Activated gamma-delta T cell treated with Interleukin-2 at 50 U/mL for 16 hours (primary cell): ENCODE measurements at regions not wholly inside any gene's neighbourhood (a gene's known extent, or its start where the extent isn't known, plus 50 kb on each side); places are given as distances from the start of the nearest gene placed in this dataset.
"Not testable (repeated sequence)": the region's sequence is repeated elsewhere in the genome, so short reads cannot be mapped to it uniquely, and the experiment has no call there.

Source experiments
- DNase-seq: peaks from one replicate; pipeline ENCODE4 v3.0.0-alpha.2; 2020

GRCh38 chr13:79973533-79973963 is 367.4 kb downstream of the SPRY2 start:
- no peak for DNase-seq

- no peak for DNase-seq
Measured at GRCh38 chr13:79972066-79972569, 368.8 kb downstream of the SPRY2 start.

GRCh38 chr13:79966493-79966895 is 374.4 kb downstream of the SPRY2 start:
- DNase-seq, result no peak

GRCh38 chr13:79966059-79966458 is 374.9 kb downstream of the SPRY2 start:
- no peak for DNase-seq

GRCh38 chr13:79946556-79946955 is 394.4 kb downstream of the SPRY2 start:
- DNase-seq, result no peak

GRCh38 chr13:79943346-79944023 is 397.4 kb downstream of the SPRY2 start:
- DNase-seq, result no peak

- no peak for DNase-seq
Measured at GRCh38 chr13:79941752-79942151, 399.2 kb downstream of the SPRY2 start.

GRCh38 chr13:79939689-79940088 is 401.2 kb downstream of the SPRY2 start:
- DNase-seq, result no peak

- no peak for DNase-seq
Measured at GRCh38 chr13:79937771-79938216, 403.1 kb downstream of the SPRY2 start.

- no peak for DNase-seq
Measured at GRCh38 chr13:79937311-79937710, 403.6 kb downstream of the SPRY2 start.

GRCh38 chr13:79936368-79937136 is 404.4 kb downstream of the SPRY2 start:
- no peak for DNase-seq

GRCh38 chr13:79935121-79935520 is 405.8 kb downstream of the SPRY2 start:
- no peak for DNase-seq

GRCh38 chr13:79933389-79933788 is 407.5 kb downstream of the SPRY2 start:
- no peak for DNase-seq

- DNase-seq, result no peak
Measured at GRCh38 chr13:79932556-79932955, 408.4 kb downstream of the SPRY2 start.

- not testable (repeated sequence) for DNase-seq
Measured at GRCh38 chr13:79923973-79924556, 416.9 kb downstream of the SPRY2 start.

GRCh38 chr13:79919091-79919490 is 421.8 kb downstream of the SPRY2 start:
- no peak for DNase-seq

GRCh38 chr13:79918620-79919019 is 422.3 kb downstream of the SPRY2 start:
- DNase-seq, result no peak

GRCh38 chr13:79917628-79918027 is 423.3 kb downstream of the SPRY2 start:
- no peak for DNase-seq

GRCh38 chr13:79915114-79915811 is 425.7 kb downstream of the SPRY2 start:
- no peak for DNase-seq

GRCh38 chr13:79913141-79913827 is 427.6 kb downstream of the SPRY2 start:
- DNase-seq, result no peak

- no peak for DNase-seq
Measured at GRCh38 chr13:79912403-79912802, 428.5 kb downstream of the SPRY2 start.

GRCh38 chr13:79910875-79911540 is 429.9 kb downstream of the SPRY2 start:
- DNase-seq, result no peak
